Mammary epithelial cell (primary cell): ENCODE measurements at regions not wholly inside any gene's neighbourhood (a gene's known extent, or its start where the extent isn't known, plus 50 kb on each side); places are given as distances from the start of the nearest gene placed in this dataset.

Experiments
- EZH2 ChIP-seq: IDR thresholded peaks from 2 replicates; pipeline ENCODE4 v1.6.1; 2012; ENCODE audit warnings: low read length, inconsistent platforms, borderline replicate concordance
- TF ChIP-seq, protein P1 (sequence below), 2 donors: IDR thresholded peaks in 1 of 2; conservative IDR thresholded peaks in 1 of 2; 2 replicates each; pipeline ENCODE4 v1.5.1; 2011 to 2012; ENCODE audit warnings: inconsistent platforms in 2 of 2, low read length in 2 of 2, mild to moderate bottlenecking in 2 of 2, control low read depth in 1 of 2, low read depth in 1 of 2; ENCODE audit not compliant: insufficient read depth in 1 of 2; ENCODE audit errors: extremely low read depth in 1 of 2

DNA sequence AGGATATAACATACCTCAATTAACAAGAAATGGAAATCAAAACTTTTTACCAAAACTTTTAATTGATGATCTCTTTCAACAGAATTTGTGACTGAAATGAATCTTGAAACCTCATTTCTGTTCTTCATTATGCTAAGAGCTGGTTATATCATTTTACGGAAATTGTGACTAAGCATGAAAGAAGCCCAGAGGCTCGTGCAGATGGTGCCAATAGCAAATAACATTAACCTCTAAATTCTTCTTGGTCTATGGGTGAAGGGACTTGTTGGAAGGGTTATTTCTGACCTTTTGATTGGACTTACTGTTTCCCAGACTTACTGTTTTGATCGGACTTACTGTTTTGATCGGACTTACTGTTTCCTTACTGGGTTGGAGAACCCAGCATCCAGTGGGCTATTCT lies 435.6 kb downstream of the TDRD15 start:
- TF ChIP-seq, protein P1, sequence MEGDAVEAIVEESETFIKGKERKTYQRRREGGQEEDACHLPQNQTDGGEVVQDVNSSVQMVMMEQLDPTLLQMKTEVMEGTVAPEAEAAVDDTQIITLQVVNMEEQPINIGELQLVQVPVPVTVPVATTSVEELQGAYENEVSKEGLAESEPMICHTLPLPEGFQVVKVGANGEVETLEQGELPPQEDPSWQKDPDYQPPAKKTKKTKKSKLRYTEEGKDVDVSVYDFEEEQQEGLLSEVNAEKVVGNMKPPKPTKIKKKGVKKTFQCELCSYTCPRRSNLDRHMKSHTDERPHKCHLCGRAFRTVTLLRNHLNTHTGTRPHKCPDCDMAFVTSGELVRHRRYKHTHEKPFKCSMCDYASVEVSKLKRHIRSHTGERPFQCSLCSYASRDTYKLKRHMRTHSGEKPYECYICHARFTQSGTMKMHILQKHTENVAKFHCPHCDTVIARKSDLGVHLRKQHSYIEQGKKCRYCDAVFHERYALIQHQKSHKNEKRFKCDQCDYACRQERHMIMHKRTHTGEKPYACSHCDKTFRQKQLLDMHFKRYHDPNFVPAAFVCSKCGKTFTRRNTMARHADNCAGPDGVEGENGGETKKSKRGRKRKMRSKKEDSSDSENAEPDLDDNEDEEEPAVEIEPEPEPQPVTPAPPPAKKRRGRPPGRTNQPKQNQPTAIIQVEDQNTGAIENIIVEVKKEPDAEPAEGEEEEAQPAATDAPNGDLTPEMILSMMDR (conservative IDR thresholded peaks at IDR 0.05 in 1 of 2, IDR thresholded peaks at IDR 0.05 in 1 of 2; ENCODE audit: extremely low read depth in 1 of 2, insufficient read depth in 1 of 2, low read depth in 1 of 2, low read length in 2 of 2) = no peak
- no peak for TF ChIP-seq EZH2
